Esophagus squamous epithelium (tissue), 4 donors: ENCODE measurements at regions not wholly inside any gene's neighbourhood (a gene's known extent, or its start where the extent isn't known, plus 50 kb on each side); places are given as distances from the start of the nearest gene placed in this dataset.
"Not testable (repeated sequence)": the region's sequence is repeated elsewhere in the genome, so short reads cannot be mapped to it uniquely, and the experiment has no call there.

Experiments
- CTCF ChIP-seq, 6 experiments: fragments of 450-650 bp in 4 of 6; fragments of 200-600 bp in 2 of 6; sonication (generic) in 2 of 6; IDR thresholded peaks; one replicate each; pipeline ENCODE4 v1.5.1; 2016 to 2019; ENCODE audit warnings: antibody characterized with exemption in 6 of 6, mild to moderate bottlenecking in 4 of 6, moderate library complexity in 4 of 6
- POLR2A ChIP-seq, 4 donors: fragments of 450-650 bp; IDR thresholded peaks; one replicate each; pipeline ENCODE4 v1.6.1; 2017; ENCODE audit warnings: antibody characterized with exemption in 4 of 4, mild to moderate bottlenecking in 4 of 4, moderate library complexity in 3 of 4

GRCh38 chr4:137827945-137828344 is 295.7 kb upstream of the PCDH18 start:
- not testable (repeated sequence) for TF ChIP-seq CTCF, POLR2A (IDR thresholded peaks at IDR 0.05)
